HCT116 (cell line): ENCODE measurements at regions not wholly inside any gene's neighbourhood (a gene's known extent, or its start where the extent isn't known, plus 50 kb on each side); places are given as distances from the start of the nearest gene placed in this dataset.

ENCODE experiments used
- ATAC-seq: fragments of 200-7000 bp; cut with Tn5 transposase; 2 replicates; pipeline ENCODE4 v1.9.1; 2020; ENCODE audit warnings: mild to moderate bottlenecking, moderate library complexity
- BruUV-seq: library from RNA; stranded (reverse); fragments of 400-500 nt; replicated peaks from 2 replicates; lab custom pipeline; 2021; lab: Mats Ljungman, UMichigan
- CTCF ChIA-PET: fragments of 300-600 bp; sonication (Branson Sonifier 250); formaldehyde crosslinking; loops from one replicate; lab custom pipeline; 2021; ENCODE audit warnings: antibody characterized with exemption; lab: Charles Lee
- POLR2A ChIA-PET: fragments of 300-600, 350-600 bp; sonication (Branson Sonifier 250); formaldehyde crosslinking; loops from one replicate; lab custom pipeline; 2021; ENCODE audit warnings: antibody characterized with exemption; lab: Charles Lee
- RAD21 ChIA-PET, 2 experiments: fragments of 300-600 bp; sonication (Branson Sonifier 250); formaldehyde crosslinking; loops; one replicate each; lab custom pipeline; 2023; ENCODE audit warnings: low total read pairs in 2 of 2; ENCODE audit not compliant: uncharacterized antibody in 2 of 2, unreplicated experiment in 2 of 2, low non-redundant PET in 1 of 2; lab: Charles Lee
- DNase-seq: peaks from one replicate; pipeline ENCODE4 v3.0.0-alpha.2; 2010; ENCODE audit warnings: low read depth, low spot score
- H2AFZ ChIP-seq: fragments of 200-600 bp; shearing (Covaris generic), sonication (generic); 2 replicates; pipeline ENCODE4 v1.6.1; 2017; ENCODE audit warnings: low read depth, mixed run types, mixed read lengths, antibody characterized with exemption, low read length; ENCODE audit not compliant: poor library complexity, severe bottlenecking
- H3K27ac ChIP-seq: 2 replicates; pipeline ENCODE4 v1.5.1; 2012; ENCODE audit warnings: low read depth, low read length
- H3K27me3 ChIP-seq: fragments of 200-600 bp; sonication (generic); 2 replicates; pipeline ENCODE4 v1.6.1; 2016; ENCODE audit warnings: mixed run types, low read length, mixed read lengths; ENCODE audit not compliant: insufficient read depth
- H3K36me3 ChIP-seq, 2 experiments: fragments of 200-500 bp in 1 of 2; fragments of 200-600 bp in 1 of 2; sonication (Bioruptor generic) in 1 of 2; sonication (generic) in 1 of 2; 2 replicates each; pipeline versions ENCODE4 v1.5.1 to v1.6.1; 2014 to 2016; ENCODE audit warnings: low read length in 2 of 2, inconsistent platforms in 1 of 2, mixed read lengths in 1 of 2, mixed run types in 1 of 2; ENCODE audit not compliant: insufficient read depth in 2 of 2, control insufficient read depth in 1 of 2
- H3K4me1 ChIP-seq, 2 experiments: fragments of 200-600 bp in 1 of 2; sonication (generic) in 1 of 2; 2 replicates each; pipeline versions ENCODE4 v1.5.1 to v1.6.1; 2012 to 2017; ENCODE audit warnings: low read length in 2 of 2, inconsistent platforms in 1 of 2, mild to moderate bottlenecking in 1 of 2, mixed read lengths in 1 of 2, mixed run types in 1 of 2, moderate library complexity in 1 of 2; ENCODE audit not compliant: insufficient read depth in 2 of 2, control insufficient read depth in 1 of 2
- H3K4me2 ChIP-seq: fragments of 200-600 bp; sonication (generic); 2 replicates; pipeline ENCODE4 v1.6.1; 2017; ENCODE audit warnings: mixed run types, low read length, mixed read lengths
- H3K4me3 ChIP-seq, 2 experiments: fragments of 200-600 bp in 1 of 2; sonication (generic) in 1 of 2; replicated peaks in 1 of 2; 2 replicates each; pipeline ENCODE4 v1.5.1; 2011 to 2016; ENCODE audit warnings: low read length in 2 of 2, control low read depth in 1 of 2, low read depth in 1 of 2, mild to moderate bottlenecking in 1 of 2, mixed read lengths in 1 of 2, mixed run types in 1 of 2
- H3K79me2 ChIP-seq: fragments of 200-600 bp; sonication (generic); 2 replicates; pipeline ENCODE4 v1.6.1; 2017; ENCODE audit warnings: mild to moderate bottlenecking, mixed run types, low read length, moderate library complexity, mixed read lengths; ENCODE audit not compliant: insufficient read depth
- H3K9ac ChIP-seq: fragments of 200-600 bp; sonication (generic); 2 replicates; pipeline ENCODE4 v1.6.1; 2016; ENCODE audit warnings: low read length, mixed read lengths
- H3K9me2 ChIP-seq: fragments of 200-600 bp; sonication (generic), shearing (Covaris generic); 2 replicates; pipeline ENCODE4 v1.6.1; 2017; ENCODE audit warnings: mixed run types, mild to moderate bottlenecking, moderate library complexity; ENCODE audit not compliant: insufficient read depth
- H3K9me3 ChIP-seq, 2 experiments: fragments of 200-500 bp in 1 of 2; fragments of 200-600 bp in 1 of 2; sonication (Bioruptor generic) in 1 of 2; sonication (generic) in 1 of 2; 2 replicates each; pipeline ENCODE4 v1.6.1; 2014 to 2017; ENCODE audit warnings: low read length in 2 of 2, mixed read lengths in 2 of 2, inconsistent platforms in 1 of 2, low read depth in 1 of 2, mild to moderate bottlenecking in 1 of 2, mixed run types in 1 of 2, moderate library complexity in 1 of 2; ENCODE audit not compliant: control insufficient read depth in 1 of 2, insufficient read depth in 1 of 2
- H4K20me1 ChIP-seq: fragments of 200-600 bp; sonication (generic), shearing (Covaris generic); 2 replicates; pipeline ENCODE4 v1.6.1; 2017; ENCODE audit warnings: mixed run types, mild to moderate bottlenecking, moderate library complexity; ENCODE audit not compliant: insufficient read depth
- ELF1 ChIP-seq: IDR thresholded peaks from 2 replicates; pipeline ENCODE4 v1.6.1; 2012; ENCODE audit warnings: low read depth, borderline replicate concordance
- JUND ChIP-seq: IDR thresholded peaks from 2 replicates; pipeline ENCODE4 v1.6.1; 2012
- POLR2A ChIP-seq: IDR thresholded peaks from 2 replicates; pipeline ENCODE4 v1.7.0; 2011; ENCODE audit warnings: borderline replicate concordance; ENCODE audit not compliant: insufficient read depth, insufficient read length; ENCODE audit errors: extremely low read depth
- POLR2AphosphoS5 ChIP-seq: IDR thresholded peaks from 2 replicates; pipeline ENCODE4 v1.6.1; 2011; ENCODE audit warnings: mild to moderate bottlenecking, low read depth, low read length, moderate library complexity
- ZBTB33 ChIP-seq: IDR thresholded peaks from 2 replicates; pipeline ENCODE4 v1.6.1; 2011; ENCODE audit warnings: mild to moderate bottlenecking, low read length, moderate library complexity; ENCODE audit not compliant: insufficient replicate concordance; ENCODE audit errors: extremely low read depth
- intact Hi-C: fragments of 100-400 bp; cut with micrococcal nuclease; formaldehyde crosslinking; loops from 2 replicates; pipeline ENCODE4 v1.10.0; 2022
- TF ChIP-seq, protein P1 (sequence below): IDR thresholded peaks from 2 replicates; pipeline ENCODE4 v1.6.1; 2012; ENCODE audit warnings: low read depth

- TF ChIP-seq POLR2A (no peak), JUND (no peak), ZBTB33 (no peak), POLR2AphosphoS5 (no peak), ELF1 (no peak)
- TF ChIP-seq, protein P1, sequence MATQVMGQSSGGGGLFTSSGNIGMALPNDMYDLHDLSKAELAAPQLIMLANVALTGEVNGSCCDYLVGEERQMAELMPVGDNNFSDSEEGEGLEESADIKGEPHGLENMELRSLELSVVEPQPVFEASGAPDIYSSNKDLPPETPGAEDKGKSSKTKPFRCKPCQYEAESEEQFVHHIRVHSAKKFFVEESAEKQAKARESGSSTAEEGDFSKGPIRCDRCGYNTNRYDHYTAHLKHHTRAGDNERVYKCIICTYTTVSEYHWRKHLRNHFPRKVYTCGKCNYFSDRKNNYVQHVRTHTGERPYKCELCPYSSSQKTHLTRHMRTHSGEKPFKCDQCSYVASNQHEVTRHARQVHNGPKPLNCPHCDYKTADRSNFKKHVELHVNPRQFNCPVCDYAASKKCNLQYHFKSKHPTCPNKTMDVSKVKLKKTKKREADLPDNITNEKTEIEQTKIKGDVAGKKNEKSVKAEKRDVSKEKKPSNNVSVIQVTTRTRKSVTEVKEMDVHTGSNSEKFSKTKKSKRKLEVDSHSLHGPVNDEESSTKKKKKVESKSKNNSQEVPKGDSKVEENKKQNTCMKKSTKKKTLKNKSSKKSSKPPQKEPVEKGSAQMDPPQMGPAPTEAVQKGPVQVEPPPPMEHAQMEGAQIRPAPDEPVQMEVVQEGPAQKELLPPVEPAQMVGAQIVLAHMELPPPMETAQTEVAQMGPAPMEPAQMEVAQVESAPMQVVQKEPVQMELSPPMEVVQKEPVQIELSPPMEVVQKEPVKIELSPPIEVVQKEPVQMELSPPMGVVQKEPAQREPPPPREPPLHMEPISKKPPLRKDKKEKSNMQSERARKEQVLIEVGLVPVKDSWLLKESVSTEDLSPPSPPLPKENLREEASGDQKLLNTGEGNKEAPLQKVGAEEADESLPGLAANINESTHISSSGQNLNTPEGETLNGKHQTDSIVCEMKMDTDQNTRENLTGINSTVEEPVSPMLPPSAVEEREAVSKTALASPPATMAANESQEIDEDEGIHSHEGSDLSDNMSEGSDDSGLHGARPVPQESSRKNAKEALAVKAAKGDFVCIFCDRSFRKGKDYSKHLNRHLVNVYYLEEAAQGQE: no peak
- Histone ChIP-seq H3K27ac (no peak overlapping the region), H2AFZ (no peak overlapping the region), H3K79me2 (no peaks in the 10 kb centered on the region), H3K27me3 (peaks cover 8% of the 10 kb centered on the region; the same call in 1 of the 2 replicates), H3K36me3 (no peaks in the 10 kb centered on the region), H3K9ac (no peak overlapping the region), H3K4me3 (no peak overlapping the region), H3K4me1 (no peaks in the 10 kb centered on the region), H3K9me2 (no peaks in the 10 kb centered on the region), H3K4me2 (no peak overlapping the region), H3K9me3 (no peaks in the 10 kb centered on the region), H4K20me1 (no peaks in the 10 kb centered on the region)
- ChIA-PET CTCF (no interaction called here), RAD21 (no interaction called here), POLR2A (no interaction called here)
- BruUV-seq: no TSS peak
- DNase-seq (no peak), ATAC-seq (no peak)
- intact Hi-C loops: no loop called here
Observed at GRCh38 chr17:13120864-13121263, 103.0 kb upstream of the ELAC2 start.
